ENCODE measurements at regions not wholly inside any gene's neighbourhood (a gene's known extent, or its start where the extent isn't known, plus 50 kb on each side); places are given as distances from the start of the nearest gene placed in this dataset.
A peak's percentile ranks its signal among the peaks of the same experiment; 100 is the strongest.

DNA sequence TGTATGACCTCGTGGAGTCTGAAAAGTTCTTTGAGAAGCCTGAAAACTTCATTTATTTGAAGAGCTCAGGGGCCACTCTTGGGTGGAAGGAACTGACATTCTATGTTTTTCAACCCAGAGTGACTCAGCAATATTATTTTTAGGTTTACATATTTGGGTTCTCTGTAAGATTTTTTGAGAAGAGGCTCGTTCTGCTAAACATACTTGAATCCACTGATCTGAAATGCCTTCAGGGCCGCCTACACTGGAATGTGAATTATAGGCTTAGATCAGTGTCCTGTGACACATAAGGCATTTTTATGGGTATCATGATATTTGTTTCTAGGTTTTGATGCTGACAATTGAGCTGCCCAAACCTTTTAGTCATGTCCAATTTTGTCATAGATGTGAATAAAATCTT lies 86.2 kb downstream of the PSAT1 start:
- no peak overlapping the region for H3K27ac ChIP-seq (ENCODE audit: insufficient read depth, low read length)
- H3K9me3 ChIP-seq (ENCODE audit: control insufficient read depth, insufficient read depth, low read depth, low read length): no peaks in the 10 kb centered on the region
- H3K4me3 ChIP-seq (replicated peaks in 1 of 4; ENCODE audit: control extremely low read depth in 1 of 4, insufficient read depth in 1 of 4, low read depth in 3 of 4, low read length in 4 of 4): no peak overlapping the region
- H3K4me1 ChIP-seq (ENCODE audit: control insufficient read depth, extremely low read depth, insufficient read depth, low read length): no peaks in the 10 kb centered on the region
- H3K9ac ChIP-seq (ENCODE audit: insufficient read depth, low read length): no peak overlapping the region
- TF ChIP-seq, protein P1, sequence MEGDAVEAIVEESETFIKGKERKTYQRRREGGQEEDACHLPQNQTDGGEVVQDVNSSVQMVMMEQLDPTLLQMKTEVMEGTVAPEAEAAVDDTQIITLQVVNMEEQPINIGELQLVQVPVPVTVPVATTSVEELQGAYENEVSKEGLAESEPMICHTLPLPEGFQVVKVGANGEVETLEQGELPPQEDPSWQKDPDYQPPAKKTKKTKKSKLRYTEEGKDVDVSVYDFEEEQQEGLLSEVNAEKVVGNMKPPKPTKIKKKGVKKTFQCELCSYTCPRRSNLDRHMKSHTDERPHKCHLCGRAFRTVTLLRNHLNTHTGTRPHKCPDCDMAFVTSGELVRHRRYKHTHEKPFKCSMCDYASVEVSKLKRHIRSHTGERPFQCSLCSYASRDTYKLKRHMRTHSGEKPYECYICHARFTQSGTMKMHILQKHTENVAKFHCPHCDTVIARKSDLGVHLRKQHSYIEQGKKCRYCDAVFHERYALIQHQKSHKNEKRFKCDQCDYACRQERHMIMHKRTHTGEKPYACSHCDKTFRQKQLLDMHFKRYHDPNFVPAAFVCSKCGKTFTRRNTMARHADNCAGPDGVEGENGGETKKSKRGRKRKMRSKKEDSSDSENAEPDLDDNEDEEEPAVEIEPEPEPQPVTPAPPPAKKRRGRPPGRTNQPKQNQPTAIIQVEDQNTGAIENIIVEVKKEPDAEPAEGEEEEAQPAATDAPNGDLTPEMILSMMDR (conservative IDR thresholded peaks at IDR 0.05 in 1 of 2, IDR thresholded peaks at IDR 0.05 in 1 of 2; ENCODE audit: low read depth in 1 of 2, low read length in 2 of 2): no peak
- TF ChIP-seq EZH2 (IDR thresholded peaks at IDR 0.05; ENCODE audit: low read length, missing control alignments): no peak
- H3K36me3 ChIP-seq (ENCODE audit: control insufficient read depth, insufficient read depth, low read length): no peaks in the 10 kb centered on the region
- no peak overlapping the region for H3K4me2 ChIP-seq (ENCODE audit: extremely low read depth, insufficient read depth, low read length)
- no peak overlapping the region for H2AFZ ChIP-seq (ENCODE audit: low read length)
- no peaks in the 10 kb centered on the region for H3K27me3 ChIP-seq (ENCODE audit: control insufficient read depth, insufficient read depth, low read length)
- no peaks in the 10 kb centered on the region for H4K20me1 ChIP-seq (ENCODE audit: control insufficient read depth, extremely low read depth, insufficient read depth, low read length)
- peak; percentile 34 to 49 for DNase-seq (ENCODE audit: low read depth in 2 of 2)
- H3K79me2 ChIP-seq (ENCODE audit: control insufficient read depth, insufficient read depth, low read length): no peaks in the 10 kb centered on the region

DNA sequence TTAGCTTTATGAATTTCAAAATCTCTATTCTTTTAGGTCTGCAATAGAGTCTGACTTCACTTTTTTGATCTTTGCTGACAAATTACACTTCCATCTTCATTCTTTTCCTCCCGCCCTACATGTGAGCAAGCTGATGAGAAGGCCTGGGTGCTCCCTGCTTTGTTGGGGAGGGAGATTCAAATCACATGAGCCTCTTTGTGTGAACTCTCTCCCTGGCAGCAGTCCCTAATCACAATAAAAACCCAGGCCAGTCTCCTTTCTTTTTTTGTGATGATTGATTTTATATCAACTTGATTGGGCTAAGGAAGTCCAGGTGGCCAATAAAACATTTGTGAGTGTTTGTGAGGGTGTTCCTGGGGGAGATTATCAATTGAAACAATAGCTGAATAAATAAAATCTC lies 89.4 kb downstream of the PSAT1 start:
- Histone ChIP-seq H2AFZ (ENCODE audit: low read length) (no peak overlapping the region), H3K27me3 (ENCODE audit: control insufficient read depth, insufficient read depth, low read length) (no peaks in the 10 kb centered on the region), H3K36me3 (ENCODE audit: control insufficient read depth, insufficient read depth, low read length) (no peaks in the 10 kb centered on the region), H3K4me1 (ENCODE audit: control insufficient read depth, extremely low read depth, insufficient read depth, low read length) (no peaks in the 10 kb centered on the region), H3K9ac (ENCODE audit: insufficient read depth, low read length) (no peak overlapping the region), H3K4me3 (replicated peaks in 1 of 4; ENCODE audit: control extremely low read depth in 1 of 4, insufficient read depth in 1 of 4, low read depth in 3 of 4, low read length in 4 of 4) (no peak overlapping the region), H3K27ac (ENCODE audit: insufficient read depth, low read length) (no peak overlapping the region), H3K4me2 (ENCODE audit: extremely low read depth, insufficient read depth, low read length) (no peak overlapping the region), H4K20me1 (ENCODE audit: control insufficient read depth, extremely low read depth, insufficient read depth, low read length) (no peaks in the 10 kb centered on the region), H3K9me3 (ENCODE audit: control insufficient read depth, insufficient read depth, low read depth, low read length) (no peaks in the 10 kb centered on the region), H3K79me2 (ENCODE audit: control insufficient read depth, insufficient read depth, low read length) (no peaks in the 10 kb centered on the region)
- TF ChIP-seq EZH2 (IDR thresholded peaks at IDR 0.05; ENCODE audit: low read length, missing control alignments): no peak
- TF ChIP-seq, protein P1 (conservative IDR thresholded peaks at IDR 0.05 in 1 of 2, IDR thresholded peaks at IDR 0.05 in 1 of 2; ENCODE audit: low read depth in 1 of 2, low read length in 2 of 2): no peak
- no peak for DNase-seq (ENCODE audit: low read depth in 2 of 2)

DNA sequence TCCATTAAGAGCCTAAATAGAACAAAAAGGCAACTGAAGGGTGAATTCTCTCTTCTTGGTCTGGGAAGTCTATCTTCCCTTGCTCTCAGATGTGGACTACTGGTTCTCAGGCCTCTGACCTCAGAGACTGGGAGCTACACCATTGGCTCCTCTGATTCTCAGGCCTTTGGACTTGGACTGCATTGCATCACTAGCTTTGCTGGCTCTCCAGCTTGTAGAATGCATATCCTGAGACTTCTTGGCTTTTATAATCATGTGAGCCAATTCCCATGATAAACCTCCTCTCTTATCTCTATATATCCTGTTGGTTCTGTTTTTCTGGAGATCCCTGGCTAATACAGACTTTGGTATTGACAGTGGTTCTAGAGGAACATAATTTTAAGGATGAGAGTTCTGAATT lies 89.8 kb downstream of the PSAT1 start:
- DNase-seq (ENCODE audit: low read depth in 2 of 2): no peak
- H3K4me3 ChIP-seq (replicated peaks in 1 of 4; ENCODE audit: control extremely low read depth in 1 of 4, insufficient read depth in 1 of 4, low read depth in 3 of 4, low read length in 4 of 4): no peak overlapping the region
- no peaks in the 10 kb centered on the region for H3K79me2 ChIP-seq (ENCODE audit: control insufficient read depth, insufficient read depth, low read length)
- no peaks in the 10 kb centered on the region for H3K36me3 ChIP-seq (ENCODE audit: control insufficient read depth, insufficient read depth, low read length)
- H3K27ac ChIP-seq (ENCODE audit: insufficient read depth, low read length): no peak overlapping the region
- no peaks in the 10 kb centered on the region for H3K9me3 ChIP-seq (ENCODE audit: control insufficient read depth, insufficient read depth, low read depth, low read length)
- no peak overlapping the region for H3K4me2 ChIP-seq (ENCODE audit: extremely low read depth, insufficient read depth, low read length)
- no peaks in the 10 kb centered on the region for H3K4me1 ChIP-seq (ENCODE audit: control insufficient read depth, extremely low read depth, insufficient read depth, low read length)
- H4K20me1 ChIP-seq (ENCODE audit: control insufficient read depth, extremely low read depth, insufficient read depth, low read length): no peaks in the 10 kb centered on the region
- TF ChIP-seq, protein P1 (conservative IDR thresholded peaks at IDR 0.05 in 1 of 2, IDR thresholded peaks at IDR 0.05 in 1 of 2; ENCODE audit: low read depth in 1 of 2, low read length in 2 of 2): no peak
- no peak for TF ChIP-seq EZH2 (IDR thresholded peaks at IDR 0.05; ENCODE audit: low read length, missing control alignments)
- H3K27me3 ChIP-seq (ENCODE audit: control insufficient read depth, insufficient read depth, low read length): no peaks in the 10 kb centered on the region
- no peak overlapping the region for H3K9ac ChIP-seq (ENCODE audit: insufficient read depth, low read length)
- H2AFZ ChIP-seq (ENCODE audit: low read length): no peak overlapping the region
